A549 (cell line): ENCODE measurements at regions not wholly inside any gene's neighbourhood (a gene's known extent, or its start where the extent isn't known, plus 50 kb on each side); places are given as distances from the start of the nearest gene placed in this dataset.

Experiments used
- MYC ChIP-seq: IDR thresholded peaks from 2 replicates; pipeline ENCODE4 v1.6.1; 2012; ENCODE audit warnings: mild to moderate bottlenecking, inconsistent platforms, low read length, improper control_type of control experiment, borderline replicate concordance
- TF ChIP-seq, protein P1 (sequence below): fragments of >200 bp; sonication (Bioruptor Twin); formaldehyde crosslinking; IDR thresholded peaks from 3 replicates; pipeline ENCODE4 v1.5.1; 2016

DNA sequence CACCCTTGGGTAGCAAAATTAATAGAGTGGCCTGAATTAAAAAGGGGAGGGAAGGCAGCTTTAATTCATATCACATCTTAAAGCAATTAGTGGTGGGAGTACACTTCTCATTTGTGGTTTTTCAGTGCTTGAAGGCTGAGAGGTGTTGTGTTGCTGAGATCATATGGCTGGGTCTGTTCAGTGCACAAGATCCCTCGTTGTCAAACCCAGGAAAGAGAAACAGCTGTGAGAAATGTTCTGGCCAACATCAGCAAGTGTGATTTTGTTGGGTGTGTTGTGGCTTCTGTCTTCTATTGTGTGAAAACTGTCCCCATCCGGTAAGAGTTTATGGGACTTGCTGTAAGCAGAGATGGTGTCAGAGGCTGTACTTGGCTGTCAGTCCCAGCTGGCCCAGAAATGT is 197.9 kb upstream of the BMPER start:
- TF ChIP-seq MYC, result no peak
- TF ChIP-seq, protein P1, sequence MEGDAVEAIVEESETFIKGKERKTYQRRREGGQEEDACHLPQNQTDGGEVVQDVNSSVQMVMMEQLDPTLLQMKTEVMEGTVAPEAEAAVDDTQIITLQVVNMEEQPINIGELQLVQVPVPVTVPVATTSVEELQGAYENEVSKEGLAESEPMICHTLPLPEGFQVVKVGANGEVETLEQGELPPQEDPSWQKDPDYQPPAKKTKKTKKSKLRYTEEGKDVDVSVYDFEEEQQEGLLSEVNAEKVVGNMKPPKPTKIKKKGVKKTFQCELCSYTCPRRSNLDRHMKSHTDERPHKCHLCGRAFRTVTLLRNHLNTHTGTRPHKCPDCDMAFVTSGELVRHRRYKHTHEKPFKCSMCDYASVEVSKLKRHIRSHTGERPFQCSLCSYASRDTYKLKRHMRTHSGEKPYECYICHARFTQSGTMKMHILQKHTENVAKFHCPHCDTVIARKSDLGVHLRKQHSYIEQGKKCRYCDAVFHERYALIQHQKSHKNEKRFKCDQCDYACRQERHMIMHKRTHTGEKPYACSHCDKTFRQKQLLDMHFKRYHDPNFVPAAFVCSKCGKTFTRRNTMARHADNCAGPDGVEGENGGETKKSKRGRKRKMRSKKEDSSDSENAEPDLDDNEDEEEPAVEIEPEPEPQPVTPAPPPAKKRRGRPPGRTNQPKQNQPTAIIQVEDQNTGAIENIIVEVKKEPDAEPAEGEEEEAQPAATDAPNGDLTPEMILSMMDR, result no peak
